ENCODE measurements at regions not wholly inside any gene's neighbourhood (a gene's known extent, or its start where the extent isn't known, plus 50 kb on each side); places are given as distances from the start of the nearest gene placed in this dataset.
"Not testable (repeated sequence)": the region's sequence is repeated elsewhere in the genome, so short reads cannot be mapped to it uniquely, and the experiment has no call there.

DNA sequence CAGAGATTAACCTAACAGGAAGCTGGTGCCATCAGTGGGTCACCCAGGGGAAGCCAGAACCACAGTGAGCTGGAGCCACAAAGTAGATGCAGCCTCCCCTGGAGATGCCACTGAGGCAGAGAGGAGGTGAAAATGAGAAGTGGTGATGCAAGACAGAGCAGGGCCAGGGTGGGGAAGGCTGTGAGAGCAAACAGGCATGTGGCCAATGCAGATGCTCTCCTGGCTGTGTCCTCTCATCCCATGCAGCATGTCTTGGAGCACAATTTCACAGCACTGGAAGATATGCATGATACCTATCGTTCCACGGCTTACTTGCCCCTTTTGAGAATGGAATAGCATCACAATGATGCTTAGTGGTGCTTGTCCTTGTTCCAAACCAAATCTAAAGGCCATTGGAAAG, 126.3 kb downstream of the ABHD5 start:
- in situ Hi-C loops (cut with HindIII; ENCODE audit: low pct_ligation_motif_present, low pct_unique_long_range_greater_than_20kb, low sequenced_read_pairs): no loop called here
- DNase-seq: no peak

GRCh38 chr3:43817825-43818224, 127.1 kb downstream of the ABHD5 start:
- in situ Hi-C loops (cut with HindIII; ENCODE audit: low pct_ligation_motif_present, low pct_unique_long_range_greater_than_20kb, low sequenced_read_pairs): no loop called here
- DNase-seq: peak; percentile 33

GRCh38 chr3:43818229-43818628, 127.5 kb downstream of the ABHD5 start:
- DNase-seq: no peak
- in situ Hi-C loops (cut with HindIII; ENCODE audit: low pct_ligation_motif_present, low pct_unique_long_range_greater_than_20kb, low sequenced_read_pairs): no loop called here

- DNase-seq: no peak
- in situ Hi-C loops (cut with HindIII; ENCODE audit: low pct_ligation_motif_present, low pct_unique_long_range_greater_than_20kb, low sequenced_read_pairs): no loop called here
Observed at GRCh38 chr3:43838009-43838758, 147.4 kb downstream of the ABHD5 start.

DNA sequence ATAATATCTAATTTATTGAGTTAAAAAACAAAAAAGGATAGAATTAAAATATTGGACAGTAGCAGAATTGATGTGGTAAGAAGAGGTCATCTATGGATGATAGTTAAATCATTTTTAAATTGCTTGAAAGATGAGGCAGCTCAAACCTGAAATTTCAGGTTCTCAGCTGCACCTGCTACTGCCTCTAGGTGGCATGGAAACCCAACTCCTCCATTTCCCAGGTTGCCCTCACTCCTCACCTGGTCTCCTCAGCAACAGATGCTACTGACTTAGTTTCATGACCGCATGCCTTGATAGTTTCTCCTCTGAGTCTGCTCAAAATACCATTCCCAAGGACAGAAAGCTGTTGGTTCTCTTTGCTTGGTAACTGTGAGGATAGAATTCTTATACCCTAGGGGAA, 148.1 kb downstream of the ABHD5 start:
- DNase-seq: no peak
- in situ Hi-C loops (cut with HindIII; ENCODE audit: low pct_ligation_motif_present, low pct_unique_long_range_greater_than_20kb, low sequenced_read_pairs): no loop called here

DNA sequence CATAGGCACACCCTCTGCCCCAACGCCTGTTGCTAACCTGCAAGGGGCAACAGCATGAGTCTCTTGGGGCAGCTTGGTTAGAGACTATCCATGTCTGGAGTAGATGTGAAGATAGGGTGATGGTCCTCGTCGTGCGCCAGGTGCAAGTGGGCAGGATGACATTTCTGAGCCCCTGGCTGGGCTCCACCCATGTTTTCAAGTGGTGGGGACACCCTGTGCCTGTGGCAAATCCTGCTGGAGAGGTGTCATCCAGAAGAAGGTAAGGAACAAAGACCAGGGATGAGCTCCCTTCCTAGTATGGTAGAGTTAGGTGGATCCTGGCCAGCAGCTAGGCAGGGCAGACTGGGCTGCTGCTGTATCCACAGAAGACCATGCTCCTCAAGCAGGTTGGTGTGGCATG, 152.6 kb downstream of the ABHD5 start:
- in situ Hi-C loops (cut with HindIII; ENCODE audit: low pct_ligation_motif_present, low pct_unique_long_range_greater_than_20kb, low sequenced_read_pairs): no loop called here
- no peak for DNase-seq

- DNase-seq: no peak
- in situ Hi-C loops (cut with HindIII; ENCODE audit: low pct_ligation_motif_present, low pct_unique_long_range_greater_than_20kb, low sequenced_read_pairs): no loop called here
Observed at GRCh38 chr3:43844757-43845156, 154.0 kb downstream of the ABHD5 start.

GRCh38 chr3:43845553-43845952, 154.8 kb downstream of the ABHD5 start:
- DNase-seq; in situ Hi-C loops (cut with HindIII; ENCODE audit: low pct_ligation_motif_present, low pct_unique_long_range_greater_than_20kb, low sequenced_read_pairs): not testable (repeated sequence)

- no peak for DNase-seq
- in situ Hi-C loops (cut with HindIII; ENCODE audit: low pct_ligation_motif_present, low pct_unique_long_range_greater_than_20kb, low sequenced_read_pairs): no loop called here
Observed at GRCh38 chr3:43852066-43852465, 161.3 kb downstream of the ABHD5 start.

DNA sequence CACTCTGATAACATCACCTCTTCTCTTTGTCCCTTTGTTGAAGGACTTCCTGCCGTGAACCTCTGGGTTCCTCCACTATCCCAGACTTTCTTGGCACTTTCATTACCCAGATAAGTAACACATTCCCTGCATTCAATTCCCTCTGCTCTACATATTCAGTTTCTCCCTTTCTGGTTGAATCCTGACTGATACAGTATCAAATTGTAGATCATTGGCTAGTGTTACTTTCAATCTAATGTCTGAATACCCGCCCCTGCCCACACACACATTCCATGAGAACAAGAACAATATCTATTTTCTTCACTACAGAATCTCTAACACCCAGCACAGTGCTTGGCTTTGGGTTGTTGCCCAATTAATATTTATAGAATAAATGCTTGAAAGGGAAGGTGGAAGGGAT, 163.5 kb downstream of the ABHD5 start:
- no peak for DNase-seq
- in situ Hi-C loops (cut with HindIII; ENCODE audit: low pct_ligation_motif_present, low pct_unique_long_range_greater_than_20kb, low sequenced_read_pairs): no loop called here

DNA sequence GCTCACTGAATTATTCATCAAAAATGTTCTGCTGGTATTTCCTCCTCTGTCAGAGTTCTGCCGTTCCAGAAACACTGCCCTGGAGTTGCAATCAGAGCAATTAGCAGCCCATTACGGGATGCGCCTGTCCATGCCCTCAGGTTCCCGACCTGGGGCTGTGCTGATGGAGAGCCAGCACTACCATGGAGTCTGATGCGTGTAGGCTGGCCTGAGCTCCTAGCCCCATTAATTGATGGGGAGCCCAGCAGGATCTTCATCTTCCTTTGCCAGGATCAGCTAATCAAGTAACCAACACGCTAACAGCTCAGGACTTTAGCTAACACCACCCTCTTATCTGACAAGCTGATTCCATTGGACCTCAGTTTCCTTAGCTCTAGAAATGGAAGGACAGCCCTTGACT, 164.2 kb downstream of the ABHD5 start:
- in situ Hi-C loops (cut with HindIII; ENCODE audit: low pct_ligation_motif_present, low pct_unique_long_range_greater_than_20kb, low sequenced_read_pairs): no loop called here
- no peak for DNase-seq

DNA sequence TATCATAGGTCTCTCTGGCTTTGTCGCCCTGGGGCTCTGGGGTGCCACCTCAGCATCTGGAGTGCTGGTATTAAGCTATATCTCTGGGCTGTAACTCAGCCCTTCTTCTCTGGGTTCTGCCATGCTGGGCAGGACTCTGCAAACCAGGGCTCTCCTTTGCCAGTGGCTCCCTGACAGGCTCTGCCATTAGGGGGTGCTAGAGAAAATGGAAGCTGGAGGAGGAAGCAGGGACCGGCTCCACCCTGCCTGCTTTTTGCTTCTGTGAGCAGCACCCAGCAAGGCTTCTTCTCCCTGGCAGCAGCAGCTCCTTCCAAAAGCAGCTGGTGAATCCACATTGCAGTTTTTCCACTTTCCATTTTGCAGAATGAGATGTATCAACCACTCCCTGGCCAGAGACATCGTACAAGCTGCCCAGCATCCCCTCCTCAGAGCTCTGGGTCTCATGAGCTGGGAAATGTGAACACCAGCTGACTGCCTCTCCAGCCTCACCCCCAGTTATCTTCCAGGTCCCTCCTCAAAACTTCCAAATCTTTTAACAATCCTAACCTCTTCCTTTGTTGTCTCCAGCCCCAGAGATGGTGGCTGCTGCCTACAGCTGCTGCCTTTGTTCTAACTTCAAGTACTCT, 165.0 kb downstream of the ABHD5 start:
- DNase-seq: peak; percentile 67
- in situ Hi-C loops (cut with HindIII; ENCODE audit: low pct_ligation_motif_present, low pct_unique_long_range_greater_than_20kb, low sequenced_read_pairs): no loop called here

DNA sequence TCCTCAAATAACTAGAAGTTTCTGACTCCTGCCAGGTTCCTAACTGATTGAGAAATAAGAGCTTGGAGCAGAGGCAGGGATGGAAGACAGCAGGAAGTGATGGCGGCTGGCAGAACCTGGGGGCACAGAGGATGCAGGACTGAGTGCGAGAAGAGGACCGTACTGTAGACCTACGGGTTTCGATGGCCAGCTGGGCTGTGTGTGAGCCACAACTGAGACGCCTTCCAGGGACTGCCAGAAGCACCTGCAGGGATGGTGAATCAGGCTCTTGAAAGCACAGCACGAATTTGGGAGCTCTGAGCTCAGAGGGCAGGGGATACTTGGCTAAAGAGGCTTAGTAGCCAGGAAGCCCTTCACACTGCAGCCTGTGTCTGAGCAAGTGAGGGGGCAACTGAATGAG, 165.6 kb downstream of the ABHD5 start:
- in situ Hi-C loops (cut with HindIII; ENCODE audit: low pct_ligation_motif_present, low pct_unique_long_range_greater_than_20kb, low sequenced_read_pairs): no loop called here
- DNase-seq: no peak

- in situ Hi-C loops (cut with HindIII; ENCODE audit: low pct_ligation_motif_present, low pct_unique_long_range_greater_than_20kb, low sequenced_read_pairs): no loop called here
- no peak for DNase-seq
Observed at GRCh38 chr3:43856761-43857160, 166.0 kb downstream of the ABHD5 start.

GRCh38 chr3:43857361-43858293, 166.9 kb downstream of the ABHD5 start:
- no peak for DNase-seq
- in situ Hi-C loops (cut with HindIII; ENCODE audit: low pct_ligation_motif_present, low pct_unique_long_range_greater_than_20kb, low sequenced_read_pairs): no loop called here

GRCh38 chr3:43858294-43858701, 167.6 kb downstream of the ABHD5 start:
- DNase-seq: no peak
- in situ Hi-C loops (cut with HindIII; ENCODE audit: low pct_ligation_motif_present, low pct_unique_long_range_greater_than_20kb, low sequenced_read_pairs): no loop called here

GRCh38 chr3:43859766-43860165, 169.0 kb downstream of the ABHD5 start:
- in situ Hi-C loops (cut with HindIII; ENCODE audit: low pct_ligation_motif_present, low pct_unique_long_range_greater_than_20kb, low sequenced_read_pairs): no loop called here
- no peak for DNase-seq

- no peak for DNase-seq
Observed at GRCh38 chr3:43861635-43862034, 170.9 kb downstream of the ABHD5 start.

DNA sequence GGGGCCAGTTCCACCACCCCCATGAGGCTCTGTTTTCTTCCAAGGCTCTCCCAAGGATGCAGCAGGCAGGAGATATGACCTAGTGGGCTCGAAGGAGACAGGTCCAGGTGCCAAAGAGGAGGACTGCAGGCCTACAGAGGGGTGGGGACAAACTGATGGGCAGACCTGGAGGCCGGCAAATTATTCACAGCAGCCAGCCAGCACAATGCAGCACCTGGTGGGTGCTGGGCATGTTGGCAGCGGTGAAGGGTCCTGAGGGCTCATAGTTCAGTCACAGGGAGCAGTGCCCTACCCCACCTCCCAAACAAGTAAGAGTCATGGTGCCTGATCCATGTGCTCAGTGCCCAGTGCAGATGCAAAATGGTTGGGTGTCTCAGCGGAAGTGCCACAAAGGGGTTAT, 171.7 kb downstream of the ABHD5 start:
- in situ Hi-C loops (cut with HindIII; ENCODE audit: low pct_ligation_motif_present, low pct_unique_long_range_greater_than_20kb, low sequenced_read_pairs): no loop called here
- DNase-seq: no peak

More at GRCh38 chr3:43861635-43862034, 170.9 kb downstream of the ABHD5 start:
- in situ Hi-C loops (cut with HindIII; ENCODE audit: low pct_ligation_motif_present, low pct_unique_long_range_greater_than_20kb, low sequenced_read_pairs): no loop called here

Measured in ACHN (cell line).